GM23248 (cell line): ENCODE measurements at regions not wholly inside any gene's neighbourhood (a gene's known extent, or its start where the extent isn't known, plus 50 kb on each side); places are given as distances from the start of the nearest gene placed in this dataset.
"Not testable (repeated sequence)": the region's sequence is repeated elsewhere in the genome, so short reads cannot be mapped to it uniquely, and the experiment has no call there.

Source experiments
- DNase-seq: peaks from one replicate; pipeline ENCODE4 v3.0.0-alpha.2; 2015
- H2AFZ ChIP-seq: fragments of 200-600 bp; sonication (generic); 2 replicates; pipeline ENCODE4 v1.6.1; 2016; ENCODE audit warnings: antibody characterized with exemption
- H3F3A ChIP-seq: fragments of 200-600 bp; sonication (generic); 2 replicates; pipeline ENCODE4 v1.6.1; 2016; ENCODE audit warnings: mild to moderate bottlenecking, antibody characterized with exemption, mixed run types; ENCODE audit not compliant: insufficient read depth
- H3K27ac ChIP-seq: fragments of 200-600 bp; sonication (generic); 2 replicates; pipeline ENCODE4 v1.5.1; 2016; ENCODE audit warnings: mild to moderate bottlenecking
- H3K27me3 ChIP-seq: fragments of 200-600 bp; sonication (generic); replicated peaks from 2 replicates; pipeline ENCODE4 v1.6.1; 2016; ENCODE audit warnings: mild to moderate bottlenecking; ENCODE audit not compliant: insufficient read depth
- H3K36me3 ChIP-seq: fragments of 200-600 bp; sonication (generic); 2 replicates; pipeline ENCODE4 v1.6.1; 2016; ENCODE audit warnings: low read depth, mild to moderate bottlenecking
- H3K4me1 ChIP-seq: fragments of 200-600 bp; sonication (generic); 2 replicates; pipeline ENCODE4 v1.6.1; 2016; ENCODE audit warnings: mild to moderate bottlenecking; ENCODE audit not compliant: insufficient read depth
- H3K4me2 ChIP-seq: fragments of 200-600 bp; sonication (generic); one replicate; pipeline ENCODE4 v1.6.1; 2016; ENCODE audit warnings: mild to moderate bottlenecking; ENCODE audit not compliant: unreplicated experiment
- H3K4me3 ChIP-seq: fragments of 200-600 bp; sonication (generic); 2 replicates; pipeline ENCODE4 v1.5.1; 2016; ENCODE audit warnings: mild to moderate bottlenecking
- H3K79me2 ChIP-seq: fragments of 200-600 bp; sonication (generic); 2 replicates; pipeline ENCODE4 v1.6.1; 2016; ENCODE audit warnings: mild to moderate bottlenecking; ENCODE audit not compliant: insufficient read depth
- H3K9ac ChIP-seq: fragments of 200-600 bp; sonication (generic); 2 replicates; pipeline ENCODE4 v1.6.1; 2016; ENCODE audit warnings: mild to moderate bottlenecking
- H3K9me2 ChIP-seq: fragments of 200-600 bp; sonication (generic); 2 replicates; pipeline ENCODE4 v1.6.1; 2016; ENCODE audit warnings: mixed run types, mild to moderate bottlenecking, moderate library complexity; ENCODE audit not compliant: insufficient read depth
- H3K9me3 ChIP-seq: fragments of 200-600 bp; sonication (generic); one replicate; pipeline ENCODE4 v1.6.1; 2017; ENCODE audit warnings: low read depth
- H4K20me1 ChIP-seq: fragments of 200-600 bp; sonication (generic); 2 replicates; pipeline ENCODE4 v1.6.0; 2016; ENCODE audit not compliant: insufficient read depth
- EZH2 ChIP-seq: fragments of 200-600 bp; sonication (generic); IDR thresholded peaks from 2 replicates; pipeline ENCODE4 v1.6.1; 2018; ENCODE audit warnings: antibody characterized with exemption, mild to moderate bottlenecking; ENCODE audit not compliant: insufficient read depth, poor library complexity, severe bottlenecking
- EZH2phosphoT487 ChIP-seq: fragments of 200-600 bp; sonication (generic); IDR thresholded peaks from 2 replicates; pipeline ENCODE4 v1.6.1; 2018; ENCODE audit warnings: antibody characterized with exemption, moderate library complexity, mild to moderate bottlenecking, low read depth; ENCODE audit not compliant: insufficient read depth
- WGBS, 2 experiments: methylation state at CpG; one replicate each; pipeline ENCODE4 v1.1.6; 2015 to 2017; ENCODE audit warnings: low lambda C conversion rate in 2 of 2, low coverage in 1 of 2; ENCODE audit errors: missing lambda C conversion rate in 2 of 2; 5-methylcytosine and 5-hydroxymethylcytosine counted together
- in situ Hi-C: fragments of 300-500 bp; cut with MboI; formaldehyde crosslinking; loops from 2 replicates; pipeline ENCODE4 v1.15.0; 2020

- H3K27me3 ChIP-seq, result peaks cover 21% of the 10 kb centered on the region; the same call in 1 of the 2 replicates
- peaks cover 5% of the 10 kb centered on the region; the same call in 1 of the 2 replicates for H3F3A ChIP-seq
- H3K9me2 ChIP-seq, result no peaks in the 10 kb centered on the region
- in situ Hi-C loops, result no loop called here
- no peak overlapping the region for H3K4me2 ChIP-seq
- no peaks in the 10 kb centered on the region for H3K9me3 ChIP-seq
- no peaks in the 10 kb centered on the region for H4K20me1 ChIP-seq
- H2AFZ ChIP-seq, result no peak overlapping the region
- no peak overlapping the region for H3K4me3 ChIP-seq
- H3K4me1 ChIP-seq, result peaks cover 7% of the 10 kb centered on the region
- H3K79me2 ChIP-seq, result no peaks in the 10 kb centered on the region
- TF ChIP-seq EZH2phosphoT487 (no peak), EZH2 (no peak)
- H3K9ac ChIP-seq, result no peak overlapping the region
- H3K36me3 ChIP-seq, result no peaks in the 10 kb centered on the region
- H3K27ac ChIP-seq, result no peak overlapping the region
- no peak for DNase-seq
- 58 to 65% methylated on average over 7 of the region's 7 CpGs for WGBS, 2 experiments
These were observed 72.5 kb downstream of the LHX2 start for GRCh38 chr9:124084087-124084486.

DNA sequence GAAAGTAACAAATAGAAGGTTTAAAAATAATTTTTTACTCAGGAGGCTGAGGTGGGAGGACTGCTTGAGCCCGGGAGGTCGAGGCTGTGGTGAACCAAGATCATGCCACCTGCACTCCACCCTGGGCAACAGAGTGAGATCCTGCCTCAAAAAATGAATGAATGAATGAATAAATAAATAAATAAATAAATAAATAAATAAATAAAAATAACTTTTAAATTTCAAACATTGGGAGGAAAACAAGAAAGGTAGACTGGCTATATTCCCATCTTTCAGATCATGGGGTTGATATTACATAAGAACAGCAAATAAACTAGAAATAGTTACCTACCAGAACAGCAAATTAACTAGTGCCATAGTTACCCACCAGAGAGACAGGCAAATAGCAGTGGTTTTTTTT, 75.7 kb downstream of the LHX2 start:
- no peak for DNase-seq
- H3K9me3 ChIP-seq, result no peaks in the 10 kb centered on the region
- no peaks in the 10 kb centered on the region for H3K36me3 ChIP-seq
- no peak overlapping the region for H3K27ac ChIP-seq
- no peak overlapping the region for H3K4me2 ChIP-seq
- H3K4me3 ChIP-seq, result no peak overlapping the region
- H4K20me1 ChIP-seq, result no peaks in the 10 kb centered on the region
- H3K79me2 ChIP-seq, result no peaks in the 10 kb centered on the region
- H3K4me1 ChIP-seq, result no peaks in the 10 kb centered on the region
- no peak overlapping the region for H3K9ac ChIP-seq
- H2AFZ ChIP-seq, result no peak overlapping the region
- no peaks in the 10 kb centered on the region for H3K9me2 ChIP-seq
- TF ChIP-seq EZH2phosphoT487 (no peak), EZH2 (no peak)
- no peaks in the 10 kb centered on the region for H3F3A ChIP-seq
- H3K27me3 ChIP-seq, result peaks cover 21% of the 10 kb centered on the region
- 77 to 81% methylated on average over 2 of the region's 2 CpGs for WGBS, 2 experiments
- in situ Hi-C loops, result no loop called here

GRCh38 chr9:124088476-124088837, 76.9 kb downstream of the LHX2 start:
- peaks cover 20% of the 10 kb centered on the region for H3K27me3 ChIP-seq
- no peak overlapping the region for H3K4me2 ChIP-seq
- in situ Hi-C loops, result no loop called here
- no peaks in the 10 kb centered on the region for H3K9me2 ChIP-seq
- H3K27ac ChIP-seq, result no peak overlapping the region
- H3K36me3 ChIP-seq, result no peaks in the 10 kb centered on the region
- no peaks in the 10 kb centered on the region for H3K4me1 ChIP-seq
- DNase-seq, result no peak
- no peaks in the 10 kb centered on the region for H4K20me1 ChIP-seq
- no peak overlapping the region for H3K9ac ChIP-seq
- no peak overlapping the region for H3K4me3 ChIP-seq
- no peak overlapping the region for H2AFZ ChIP-seq
- no peak for TF ChIP-seq EZH2phosphoT487
- no peak for TF ChIP-seq EZH2
- H3K9me3 ChIP-seq, result no peaks in the 10 kb centered on the region
- H3F3A ChIP-seq, result no peaks in the 10 kb centered on the region
- no peaks in the 10 kb centered on the region for H3K79me2 ChIP-seq
- 57 to 58% methylated on average over 13 of the region's 13 CpGs for whole genome bisulfite sequencing, 2 experiments

DNA sequence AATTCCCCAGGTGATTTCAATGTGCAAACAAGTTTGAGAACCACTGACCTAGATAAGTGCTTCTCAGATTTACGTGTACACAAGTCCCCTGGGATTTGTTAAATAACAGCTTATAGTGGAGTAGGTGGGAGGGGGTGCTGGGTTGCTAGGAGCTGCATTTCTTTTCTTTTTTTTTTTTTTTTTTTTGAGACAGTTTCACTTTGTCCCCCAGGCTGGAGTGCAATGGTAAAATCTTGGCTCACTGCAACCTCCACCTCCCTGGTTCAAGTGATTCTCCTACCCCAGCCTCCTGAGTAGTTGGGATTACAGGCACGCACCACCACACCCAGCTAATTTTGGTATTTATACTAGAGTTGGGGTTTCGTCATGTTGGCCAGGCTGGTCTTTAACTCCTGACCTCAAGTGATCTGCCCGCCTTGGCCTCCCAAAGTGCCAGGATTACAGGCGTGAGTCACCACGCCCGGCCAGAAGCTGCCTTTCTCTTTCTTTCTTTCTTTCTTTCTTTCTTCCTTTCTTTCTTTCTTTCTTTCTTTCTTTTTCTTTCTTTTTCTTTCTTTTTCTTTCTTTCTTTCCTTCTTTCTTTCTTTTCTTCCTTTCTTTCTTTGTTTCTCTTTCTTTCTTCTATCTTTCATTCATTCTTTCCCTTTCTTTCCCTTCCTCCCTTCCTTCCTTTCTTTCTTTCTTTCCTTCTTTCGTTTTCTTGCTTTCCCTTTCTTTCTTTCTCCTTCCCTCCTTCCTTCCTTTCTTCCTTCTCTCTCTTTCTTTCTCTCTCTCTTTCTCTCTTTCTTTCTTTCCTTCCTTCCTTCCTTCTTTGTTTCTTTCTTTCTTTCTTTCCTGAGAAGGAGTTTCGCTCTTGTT, 78.3 kb downstream of the LHX2 start:
- H3K27ac ChIP-seq, H3K4me3 ChIP-seq, H3K79me2 ChIP-seq, H3K9ac ChIP-seq, H3K9me3 ChIP-seq, H3K4me2 ChIP-seq, H4K20me1 ChIP-seq, H3K9me2 ChIP-seq, H3K36me3 ChIP-seq, H3K4me1 ChIP-seq, H3K27me3 ChIP-seq, H2AFZ ChIP-seq, DNase-seq, in situ Hi-C loops, H3F3A ChIP-seq: not testable (repeated sequence)
- WGBS, 2 experiments, result 73 to 86% methylated on average over 9 of the region's 9 CpGs
